ENCODE measurements at regions not wholly inside any gene's neighbourhood (a gene's known extent, or its start where the extent isn't known, plus 50 kb on each side); places are given as distances from the start of the nearest gene placed in this dataset.
A peak's percentile ranks its signal among the peaks of the same experiment; 100 is the strongest.

DNA sequence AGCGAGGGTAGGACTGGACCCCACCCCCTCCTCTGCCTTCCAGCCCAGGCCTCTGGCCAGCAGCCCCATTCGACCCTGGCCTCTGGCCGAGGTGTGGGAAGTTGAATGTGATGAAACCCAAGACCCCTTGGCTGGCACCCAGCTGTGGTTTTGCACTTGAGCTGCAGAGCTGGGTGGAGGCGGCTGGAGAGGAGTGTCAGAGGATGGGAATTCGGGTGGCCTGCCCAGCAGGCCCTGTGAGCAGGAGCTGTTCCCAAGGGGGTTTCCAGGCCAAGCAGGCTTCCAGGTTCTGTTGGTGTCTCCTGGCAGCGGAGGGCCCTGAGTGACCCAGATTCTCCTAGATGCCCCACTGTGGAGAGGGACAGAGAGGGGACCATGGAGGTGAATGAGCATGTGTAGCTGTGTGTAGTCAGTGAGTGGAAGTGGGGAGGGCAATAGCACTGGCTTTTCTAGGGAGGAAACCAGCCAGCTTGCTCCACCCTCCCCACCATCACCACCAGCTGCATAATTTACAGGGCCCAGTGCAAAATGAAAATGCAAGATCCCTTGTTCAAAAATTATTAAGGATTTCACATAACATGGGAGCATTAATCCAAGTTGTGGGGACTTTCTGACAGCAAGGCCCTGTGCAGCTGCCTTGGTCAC, 172.2 kb upstream of the HAAO start:
- 49 to 54% methylated on average over 6 of the region's 6 CpGs for WGBS, 2 donors
- intact Hi-C loops (cut with DNase I), result no loop called here
- H3K27ac ChIP-seq, result peak overlapping the region in 9 of 10 donors; percentile 5 to 93 (median 59)
- H3K36me3 ChIP-seq, result no peaks in the 10 kb centered on the region
- peak; percentile 57 to 77 for DNase-seq
- H3K27me3 ChIP-seq, result no peaks in the 10 kb centered on the region
- no peaks in the 10 kb centered on the region for H3K9me3 ChIP-seq
- H3K4me3 ChIP-seq, result no peak overlapping the region
- H3K4me1 ChIP-seq, result peaks cover 30 to 83% (median 70%) of the 10 kb centered on the region in 9 donors
- TF ChIP-seq, protein P1, sequence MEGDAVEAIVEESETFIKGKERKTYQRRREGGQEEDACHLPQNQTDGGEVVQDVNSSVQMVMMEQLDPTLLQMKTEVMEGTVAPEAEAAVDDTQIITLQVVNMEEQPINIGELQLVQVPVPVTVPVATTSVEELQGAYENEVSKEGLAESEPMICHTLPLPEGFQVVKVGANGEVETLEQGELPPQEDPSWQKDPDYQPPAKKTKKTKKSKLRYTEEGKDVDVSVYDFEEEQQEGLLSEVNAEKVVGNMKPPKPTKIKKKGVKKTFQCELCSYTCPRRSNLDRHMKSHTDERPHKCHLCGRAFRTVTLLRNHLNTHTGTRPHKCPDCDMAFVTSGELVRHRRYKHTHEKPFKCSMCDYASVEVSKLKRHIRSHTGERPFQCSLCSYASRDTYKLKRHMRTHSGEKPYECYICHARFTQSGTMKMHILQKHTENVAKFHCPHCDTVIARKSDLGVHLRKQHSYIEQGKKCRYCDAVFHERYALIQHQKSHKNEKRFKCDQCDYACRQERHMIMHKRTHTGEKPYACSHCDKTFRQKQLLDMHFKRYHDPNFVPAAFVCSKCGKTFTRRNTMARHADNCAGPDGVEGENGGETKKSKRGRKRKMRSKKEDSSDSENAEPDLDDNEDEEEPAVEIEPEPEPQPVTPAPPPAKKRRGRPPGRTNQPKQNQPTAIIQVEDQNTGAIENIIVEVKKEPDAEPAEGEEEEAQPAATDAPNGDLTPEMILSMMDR (IDR thresholded peaks at IDR 0.05), result no peak
- ATAC-seq, result peak in 5 of 8 donors; percentile 18 to 64 (median 36)

DNA sequence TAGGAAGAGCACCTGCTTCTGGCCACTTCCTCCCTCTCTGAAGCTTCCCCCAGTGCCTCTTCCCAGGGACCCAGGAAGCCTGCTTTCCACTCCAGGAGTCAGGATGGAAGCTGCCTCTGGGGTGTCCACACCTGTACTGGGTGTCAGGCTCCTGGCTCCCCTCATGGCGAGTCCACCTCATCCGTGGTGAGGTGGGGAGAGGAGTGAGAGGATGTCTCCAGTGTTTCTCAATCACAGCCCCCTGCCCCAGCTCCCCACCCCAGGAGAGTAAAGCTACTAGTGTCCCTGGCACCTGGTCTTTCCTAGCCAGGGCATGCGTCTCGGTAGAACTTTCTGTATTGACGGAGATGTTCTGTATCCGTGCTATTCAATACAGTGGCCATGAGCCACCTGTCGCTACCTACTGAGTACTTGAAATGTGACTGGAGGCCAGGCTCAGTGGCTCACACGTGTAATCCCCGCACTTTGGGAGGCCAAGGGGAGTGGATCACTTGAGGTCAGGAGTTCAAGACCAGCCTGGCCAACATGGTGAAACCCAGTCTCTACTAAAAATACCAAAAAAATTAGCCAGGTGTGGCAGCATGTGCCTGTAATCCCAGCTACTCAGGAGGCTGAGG, 171.2 kb upstream of the HAAO start:
- Histone ChIP-seq H3K27me3 (no peaks in the 10 kb centered on the region), H3K4me3 (no peak overlapping the region), H3K27ac (peak overlapping the region in 8 of 10 donors; percentile 5 to 93 (median 80)), H3K9me3 (no peaks in the 10 kb centered on the region), H3K36me3 (no peaks in the 10 kb centered on the region), H3K4me1 (peaks cover 36 to 85% (median 80%) of the 10 kb centered on the region in 9 donors)
- ATAC-seq (no peak), DNase-seq (no peak)
- intact Hi-C loops (cut with DNase I), result no loop called here
- WGBS, 2 donors, result 95 to 96% methylated on average over 9 of the region's 9 CpGs
- TF ChIP-seq, protein P1 (IDR thresholded peaks at IDR 0.05), result no peak

DNA sequence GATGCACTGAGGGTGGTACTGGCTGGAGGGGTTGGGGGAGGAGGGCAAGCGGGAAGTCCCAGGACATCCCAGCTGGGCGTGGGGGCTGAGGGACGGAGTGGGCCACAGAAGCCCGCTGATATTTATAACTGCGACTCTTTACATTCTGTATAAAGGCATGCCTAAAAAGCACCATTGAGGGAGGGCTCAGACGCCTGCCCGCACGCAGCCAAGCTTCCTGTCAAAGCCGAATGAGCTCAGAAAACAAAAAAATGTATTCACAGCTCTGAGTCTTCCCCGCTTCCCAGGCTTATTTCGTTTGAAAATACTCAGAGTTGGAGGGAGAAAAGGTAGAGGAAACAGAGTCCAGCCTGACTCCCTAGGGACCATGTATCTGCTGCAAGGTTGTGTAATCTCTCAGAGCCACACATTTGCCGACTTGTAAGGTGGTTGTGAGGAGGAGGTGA, 170.1 kb upstream of the HAAO start:
- no peak overlapping the region for H3K4me3 ChIP-seq
- H3K27me3 ChIP-seq, result no peaks in the 10 kb centered on the region
- TF ChIP-seq, protein P1 (IDR thresholded peaks at IDR 0.05), result no peak
- H3K4me1 ChIP-seq, result peaks cover 30 to 84% (median 75%) of the 10 kb centered on the region in 9 donors
- no peaks in the 10 kb centered on the region for H3K36me3 ChIP-seq
- WGBS, 2 donors, result 38 to 47% methylated on average over 12 of the region's 12 CpGs
- H3K9me3 ChIP-seq, result no peaks in the 10 kb centered on the region
- H3K27ac ChIP-seq, result peak overlapping the region in 9 of 10 donors; percentile 69 to 93 (median 81)
- intact Hi-C loops (cut with DNase I), result no loop called here
- ATAC-seq (peak in 2 of 8 donors; percentile 2 to 23), DNase-seq (no peak)

DNA sequence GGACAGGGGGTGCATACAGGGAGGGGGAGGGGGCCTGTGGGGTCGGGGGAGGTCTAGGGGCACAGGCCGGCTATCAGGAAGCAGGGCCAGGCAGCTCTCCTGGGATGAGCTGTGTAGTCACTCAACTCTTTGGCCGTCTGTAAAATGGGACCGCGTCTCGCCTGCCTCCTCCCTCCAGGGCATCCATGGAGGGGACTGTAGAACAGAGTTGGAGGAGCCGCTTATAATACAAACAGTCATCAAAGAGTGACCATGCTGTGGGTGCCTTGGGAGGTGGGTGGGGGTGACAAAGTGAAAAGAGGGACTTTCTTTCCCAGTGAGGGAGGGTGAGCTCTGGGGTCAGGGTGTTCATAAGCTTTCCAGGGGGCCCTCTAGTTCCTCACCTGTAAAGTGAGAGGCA, 169.6 kb upstream of the HAAO start:
- H3K27ac ChIP-seq, result peak overlapping the region; percentile 57 to 93 (median 79)
- H3K4me3 ChIP-seq, result no peak overlapping the region
- intact Hi-C loops (cut with DNase I), result no loop called here
- TF ChIP-seq, protein P1 (IDR thresholded peaks at IDR 0.05), result no peak
- H3K9me3 ChIP-seq, result no peaks in the 10 kb centered on the region
- H3K4me1 ChIP-seq, result peaks cover 30 to 84% (median 75%) of the 10 kb centered on the region in 9 donors
- no peak for DNase-seq
- no peaks in the 10 kb centered on the region for H3K36me3 ChIP-seq
- H3K27me3 ChIP-seq, result no peaks in the 10 kb centered on the region
- ATAC-seq, result no peak
- WGBS, 2 donors, result 63 to 70% methylated on average over 7 of the region's 7 CpGs

Data from heart right ventricle (tissue), 16 donors.